SK-N-SH (cell line): ENCODE measurements at regions not wholly inside any gene's neighbourhood (a gene's known extent, or its start where the extent isn't known, plus 50 kb on each side); places are given as distances from the start of the nearest gene placed in this dataset.

ENCODE experiments used
- ELF1 ChIP-seq: IDR thresholded peaks from 2 replicates; pipeline ENCODE4 v1.4.0; 2012
- EZH2phosphoT487 ChIP-seq: fragments of 200-600 bp; sonication (generic); IDR thresholded peaks from 2 replicates; pipeline ENCODE4 v1.6.1; 2017; ENCODE audit warnings: low read depth, mixed run types, mild to moderate bottlenecking, antibody characterized with exemption, moderate library complexity, borderline replicate concordance
- FOSL2 ChIP-seq: IDR thresholded peaks from 2 replicates; pipeline ENCODE4 v1.4.0; 2012; ENCODE audit warnings: low read depth, mild to moderate bottlenecking, moderate library complexity, borderline replicate concordance
- FOXJ3 ChIP-seq: sonication (generic); formaldehyde crosslinking; IDR thresholded peaks from 2 replicates; pipeline ENCODE4 v1.5.1; 2020; ENCODE audit warnings: mild to moderate bottlenecking, missing genetic modification reagents
- JUND ChIP-seq: IDR thresholded peaks from 2 replicates; pipeline ENCODE4 v1.4.0; 2012
- MEF2A ChIP-seq: IDR thresholded peaks from 2 replicates; pipeline ENCODE4 v1.4.0; 2012; ENCODE audit warnings: low read depth, borderline replicate concordance
- MXI1 ChIP-seq: IDR thresholded peaks from 2 replicates; pipeline ENCODE4 v1.6.1; 2012; ENCODE audit warnings: mild to moderate bottlenecking, low read depth, low read length, improper control_type of control experiment
- NRF1 ChIP-seq: IDR thresholded peaks from 2 replicates; pipeline ENCODE4 v1.6.1; 2012; ENCODE audit warnings: low read depth, mild to moderate bottlenecking, low read length
- POLR2AphosphoS5 ChIP-seq: IDR thresholded peaks from 2 replicates; pipeline ENCODE4 v1.6.1; 2012; ENCODE audit warnings: low read depth, low read length
- RAD21 ChIP-seq: IDR thresholded peaks from 2 replicates; pipeline ENCODE4 v1.6.1; 2012; ENCODE audit warnings: mild to moderate bottlenecking, low read length
- RCOR1 ChIP-seq: fragments of 150-350 bp; IDR thresholded peaks from 2 replicates; pipeline ENCODE4 v1.6.1; 2017; ENCODE audit warnings: antibody characterized with exemption, low read length
- SIN3A ChIP-seq: IDR thresholded peaks from 2 replicates; pipeline ENCODE4 v1.6.1; 2012; ENCODE audit warnings: low read depth, mild to moderate bottlenecking, low read length, moderate library complexity, borderline replicate concordance
- SMC3 ChIP-seq: IDR thresholded peaks from 2 replicates; pipeline ENCODE4 v1.6.1; 2012; ENCODE audit warnings: low read depth, low read length, improper control_type of control experiment
- TAF1 ChIP-seq: IDR thresholded peaks from 2 replicates; pipeline ENCODE4 v1.6.1; 2012; ENCODE audit warnings: low read depth, mild to moderate bottlenecking, low read length, moderate library complexity, borderline replicate concordance
- TCF12 ChIP-seq: IDR thresholded peaks from 2 replicates; pipeline ENCODE4 v1.4.0; 2012
- TEAD4 ChIP-seq: IDR thresholded peaks from 2 replicates; pipeline ENCODE4 v1.4.0; 2012; ENCODE audit warnings: mild to moderate bottlenecking, borderline replicate concordance; ENCODE audit not compliant: insufficient read depth
- YY1 ChIP-seq: IDR thresholded peaks from 2 replicates; pipeline ENCODE4 v1.4.0; 2012; ENCODE audit warnings: low read depth, mild to moderate bottlenecking
- TF ChIP-seq, protein P1 (sequence below): IDR thresholded peaks from 2 replicates; pipeline ENCODE4 v1.4.0; 2012; ENCODE audit warnings: low read depth
- TF ChIP-seq, protein P2 (sequence below): IDR thresholded peaks from 2 replicates; pipeline ENCODE4 v1.4.0; 2012; ENCODE audit warnings: low read depth, borderline replicate concordance
- TF ChIP-seq, protein P3 (sequence below): fragments of 150-350 bp; IDR thresholded peaks from 2 replicates; pipeline ENCODE4 v1.6.1; 2016; ENCODE audit warnings: mild to moderate bottlenecking, low read depth, low read length
- TF ChIP-seq, protein P4 (sequence below): fragments of 200-600 bp; sonication (generic); IDR thresholded peaks from 2 replicates; pipeline ENCODE4 v1.6.1; 2017; ENCODE audit warnings: antibody characterized with exemption, mild to moderate bottlenecking, moderate library complexity
- TF ChIP-seq, protein P5 (sequence below): IDR thresholded peaks from 2 replicates; pipeline ENCODE4 v1.6.1; 2012; ENCODE audit warnings: mild to moderate bottlenecking, low read depth, low read length, moderate library complexity

DNA sequence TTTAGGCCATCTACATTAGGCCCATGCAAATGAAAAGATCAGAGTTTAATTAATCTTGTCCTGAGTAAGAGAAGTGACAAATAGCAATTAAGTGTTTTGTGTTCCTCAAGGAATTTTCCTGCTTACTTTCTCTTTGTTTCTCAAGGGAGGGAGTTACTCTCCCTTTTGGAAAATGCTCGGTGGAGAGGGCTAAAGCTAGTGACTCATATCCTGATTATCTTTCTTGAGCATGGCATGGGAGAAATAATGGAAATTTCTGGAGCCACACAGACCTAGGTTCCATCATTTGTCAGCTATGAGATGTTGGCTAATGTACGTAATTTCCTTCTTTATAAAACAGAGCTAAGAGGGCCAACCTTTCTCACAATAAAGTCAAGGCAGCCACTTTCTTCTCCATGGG lies 177.1 kb downstream of the ETAA1 start (continued):
- TF ChIP-seq POLR2AphosphoS5 (no peak), JUND (peak; percentile 62), SMC3 (no peak), RCOR1 (no peak), MEF2A (no peak), TCF12 (peak; percentile 38; the same call in 1 of the 2 replicates), NRF1 (no peak), FOXJ3 (CRISPR knock-in tag) (no peak), MXI1 (no peak), FOSL2 (peak; percentile 59; the same call in 1 of the 2 replicates), RAD21 (no peak), EZH2phosphoT487 (no peak), ELF1 (no peak), TEAD4 (0 out of 2 replicates have a peak, but pooled peaks have one; percentile 30), TAF1 (no peak), YY1 (no peak), SIN3A (no peak)
- TF ChIP-seq, protein P1, sequence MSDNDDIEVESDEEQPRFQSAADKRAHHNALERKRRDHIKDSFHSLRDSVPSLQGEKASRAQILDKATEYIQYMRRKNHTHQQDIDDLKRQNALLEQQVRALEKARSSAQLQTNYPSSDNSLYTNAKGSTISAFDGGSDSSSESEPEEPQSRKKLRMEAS: peak; percentile 72; the same call in 1 of the 2 replicates
- TF ChIP-seq, protein P2, sequence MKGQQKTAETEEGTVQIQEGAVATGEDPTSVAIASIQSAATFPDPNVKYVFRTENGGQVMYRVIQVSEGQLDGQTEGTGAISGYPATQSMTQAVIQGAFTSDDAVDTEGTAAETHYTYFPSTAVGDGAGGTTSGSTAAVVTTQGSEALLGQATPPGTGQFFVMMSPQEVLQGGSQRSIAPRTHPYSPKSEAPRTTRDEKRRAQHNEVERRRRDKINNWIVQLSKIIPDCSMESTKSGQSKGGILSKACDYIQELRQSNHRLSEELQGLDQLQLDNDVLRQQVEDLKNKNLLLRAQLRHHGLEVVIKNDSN: no peak
- TF ChIP-seq, protein P3, sequence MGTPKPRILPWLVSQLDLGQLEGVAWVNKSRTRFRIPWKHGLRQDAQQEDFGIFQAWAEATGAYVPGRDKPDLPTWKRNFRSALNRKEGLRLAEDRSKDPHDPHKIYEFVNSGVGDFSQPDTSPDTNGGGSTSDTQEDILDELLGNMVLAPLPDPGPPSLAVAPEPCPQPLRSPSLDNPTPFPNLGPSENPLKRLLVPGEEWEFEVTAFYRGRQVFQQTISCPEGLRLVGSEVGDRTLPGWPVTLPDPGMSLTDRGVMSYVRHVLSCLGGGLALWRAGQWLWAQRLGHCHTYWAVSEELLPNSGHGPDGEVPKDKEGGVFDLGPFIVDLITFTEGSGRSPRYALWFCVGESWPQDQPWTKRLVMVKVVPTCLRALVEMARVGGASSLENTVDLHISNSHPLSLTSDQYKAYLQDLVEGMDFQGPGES: no peak
- TF ChIP-seq, protein P4, sequence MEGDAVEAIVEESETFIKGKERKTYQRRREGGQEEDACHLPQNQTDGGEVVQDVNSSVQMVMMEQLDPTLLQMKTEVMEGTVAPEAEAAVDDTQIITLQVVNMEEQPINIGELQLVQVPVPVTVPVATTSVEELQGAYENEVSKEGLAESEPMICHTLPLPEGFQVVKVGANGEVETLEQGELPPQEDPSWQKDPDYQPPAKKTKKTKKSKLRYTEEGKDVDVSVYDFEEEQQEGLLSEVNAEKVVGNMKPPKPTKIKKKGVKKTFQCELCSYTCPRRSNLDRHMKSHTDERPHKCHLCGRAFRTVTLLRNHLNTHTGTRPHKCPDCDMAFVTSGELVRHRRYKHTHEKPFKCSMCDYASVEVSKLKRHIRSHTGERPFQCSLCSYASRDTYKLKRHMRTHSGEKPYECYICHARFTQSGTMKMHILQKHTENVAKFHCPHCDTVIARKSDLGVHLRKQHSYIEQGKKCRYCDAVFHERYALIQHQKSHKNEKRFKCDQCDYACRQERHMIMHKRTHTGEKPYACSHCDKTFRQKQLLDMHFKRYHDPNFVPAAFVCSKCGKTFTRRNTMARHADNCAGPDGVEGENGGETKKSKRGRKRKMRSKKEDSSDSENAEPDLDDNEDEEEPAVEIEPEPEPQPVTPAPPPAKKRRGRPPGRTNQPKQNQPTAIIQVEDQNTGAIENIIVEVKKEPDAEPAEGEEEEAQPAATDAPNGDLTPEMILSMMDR: no peak
- TF ChIP-seq, protein P5, sequence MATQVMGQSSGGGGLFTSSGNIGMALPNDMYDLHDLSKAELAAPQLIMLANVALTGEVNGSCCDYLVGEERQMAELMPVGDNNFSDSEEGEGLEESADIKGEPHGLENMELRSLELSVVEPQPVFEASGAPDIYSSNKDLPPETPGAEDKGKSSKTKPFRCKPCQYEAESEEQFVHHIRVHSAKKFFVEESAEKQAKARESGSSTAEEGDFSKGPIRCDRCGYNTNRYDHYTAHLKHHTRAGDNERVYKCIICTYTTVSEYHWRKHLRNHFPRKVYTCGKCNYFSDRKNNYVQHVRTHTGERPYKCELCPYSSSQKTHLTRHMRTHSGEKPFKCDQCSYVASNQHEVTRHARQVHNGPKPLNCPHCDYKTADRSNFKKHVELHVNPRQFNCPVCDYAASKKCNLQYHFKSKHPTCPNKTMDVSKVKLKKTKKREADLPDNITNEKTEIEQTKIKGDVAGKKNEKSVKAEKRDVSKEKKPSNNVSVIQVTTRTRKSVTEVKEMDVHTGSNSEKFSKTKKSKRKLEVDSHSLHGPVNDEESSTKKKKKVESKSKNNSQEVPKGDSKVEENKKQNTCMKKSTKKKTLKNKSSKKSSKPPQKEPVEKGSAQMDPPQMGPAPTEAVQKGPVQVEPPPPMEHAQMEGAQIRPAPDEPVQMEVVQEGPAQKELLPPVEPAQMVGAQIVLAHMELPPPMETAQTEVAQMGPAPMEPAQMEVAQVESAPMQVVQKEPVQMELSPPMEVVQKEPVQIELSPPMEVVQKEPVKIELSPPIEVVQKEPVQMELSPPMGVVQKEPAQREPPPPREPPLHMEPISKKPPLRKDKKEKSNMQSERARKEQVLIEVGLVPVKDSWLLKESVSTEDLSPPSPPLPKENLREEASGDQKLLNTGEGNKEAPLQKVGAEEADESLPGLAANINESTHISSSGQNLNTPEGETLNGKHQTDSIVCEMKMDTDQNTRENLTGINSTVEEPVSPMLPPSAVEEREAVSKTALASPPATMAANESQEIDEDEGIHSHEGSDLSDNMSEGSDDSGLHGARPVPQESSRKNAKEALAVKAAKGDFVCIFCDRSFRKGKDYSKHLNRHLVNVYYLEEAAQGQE: no peak
